HepG2 (cell line): ENCODE measurements at regions not wholly inside any gene's neighbourhood (a gene's known extent, or its start where the extent isn't known, plus 50 kb on each side); places are given as distances from the start of the nearest gene placed in this dataset.

Experiments used
- ATAC-seq: fragments of 200-7000 bp; cut with Tn5 transposase; 3 replicates; pipeline ENCODE4 v1.9.1; 2020; ENCODE audit warnings: mild to moderate bottlenecking, moderate library complexity
- BruUV-seq: library from RNA; stranded (reverse); fragments of 400-500 nt; replicated peaks from 2 replicates; lab custom pipeline; 2021; lab: Mats Ljungman, UMichigan
- CTCF ChIA-PET: fragments of 300-600 bp; formaldehyde crosslinking; extraction: SDS; loops from one replicate; lab custom pipeline; 2021; ENCODE audit warnings: low total read pairs, inconsistent platforms, low intra/inter-chr PET ratio; lab: Yijun Ruan, JAX
- POLR2A ChIA-PET: fragments of 350-600 bp; sonication (Branson Sonifier 250); formaldehyde crosslinking; loops from one replicate; lab custom pipeline; 2020; ENCODE audit warnings: antibody characterized with exemption, inconsistent platforms; lab: Yijun Ruan, JAX
- DNase-seq: peaks from one replicate; pipeline ENCODE4 v3.0.0-alpha.2; 2015; ENCODE audit warnings: low spot score
- FAIRE-seq: peaks from 3 replicates; lab custom pipeline; 2011; peaks lifted over from hg19 to GRCh38; lab: Jason Lieb, UNC
- H2AFZ ChIP-seq: one replicate; pipeline ENCODE4 v1.6.1; 2011; ENCODE audit warnings: low read length, inconsistent platforms
- H3K27ac ChIP-seq: fragments of 300-600 bp; 3 replicates; pipeline ENCODE4 v1.8.0; 2011; ENCODE audit warnings: mixed run types, mild to moderate bottlenecking, mixed read lengths, low read length, inconsistent platforms; ENCODE audit not compliant: insufficient read depth; ENCODE audit errors: extremely low read length
- H3K27me3 ChIP-seq, 2 experiments: fragments of 200-600 bp in 1 of 2; 2 replicates in 1 of 2; 3 replicates in 1 of 2; pipeline versions ENCODE4 v1.6.0 to v1.8.0; 2011; ENCODE audit warnings: low read length in 2 of 2, mild to moderate bottlenecking in 2 of 2, moderate library complexity in 2 of 2, inconsistent platforms in 1 of 2; ENCODE audit not compliant: insufficient read depth in 2 of 2, control insufficient read depth in 1 of 2
- H3K36me3 ChIP-seq, 2 experiments: fragments of 200-600 bp in 1 of 2; replicated peaks in 1 of 2; 2 replicates in 1 of 2; 3 replicates in 1 of 2; pipeline versions ENCODE4 v1.5.1 to v1.8.0; 2011; ENCODE audit warnings: low read length in 2 of 2, inconsistent platforms in 1 of 2; ENCODE audit not compliant: insufficient read depth in 2 of 2, control insufficient read depth in 1 of 2
- H3K4me1 ChIP-seq: 2 replicates; pipeline ENCODE4 v1.5.1; 2012; ENCODE audit warnings: low read length, inconsistent platforms; ENCODE audit not compliant: insufficient read depth
- H3K4me2 ChIP-seq: 2 replicates; pipeline ENCODE4 v1.6.0; 2011; ENCODE audit warnings: low read depth, low read length, inconsistent platforms
- H3K4me3 ChIP-seq, 3 experiments: fragments of 200-600 bp in 1 of 3; sonication (generic), shearing (Covaris generic) in 1 of 3; replicated peaks in 1 of 3; 2 replicates each; pipeline ENCODE4 v1.5.1; 2011 to 2016; ENCODE audit warnings: low read length in 3 of 3, inconsistent platforms in 2 of 3, low read depth in 2 of 3, mild to moderate bottlenecking in 2 of 3, control low read depth in 1 of 3, mixed read lengths in 1 of 3; ENCODE audit not compliant: insufficient read depth in 1 of 3
- H3K79me2 ChIP-seq: one replicate; pipeline ENCODE4 v1.6.1; 2011; ENCODE audit warnings: low read length, inconsistent platforms; ENCODE audit not compliant: insufficient read depth
- H3K9ac ChIP-seq: 2 replicates; pipeline ENCODE4 v1.6.0; 2011; ENCODE audit warnings: mild to moderate bottlenecking, low read depth, low read length, inconsistent platforms; ENCODE audit not compliant: insufficient read depth
- H3K9me3 ChIP-seq: 2 replicates; pipeline ENCODE4 v1.5.1; 2012; ENCODE audit warnings: mild to moderate bottlenecking, low read length
- H4K20me1 ChIP-seq: 2 replicates; pipeline ENCODE4 v1.6.0; 2011; ENCODE audit warnings: inconsistent platforms, mild to moderate bottlenecking, low read length, moderate library complexity; ENCODE audit not compliant: insufficient read depth
- DNMT1 ChIP-seq: sonication (generic); formaldehyde crosslinking; IDR thresholded peaks from 2 replicates; pipeline ENCODE4 v1.5.1; 2020; ENCODE audit warnings: mild to moderate bottlenecking, missing genetic modification reagents
- HMGA1 ChIP-seq: sonication (generic); formaldehyde crosslinking; conservative IDR thresholded peaks from 2 replicates; pipeline ENCODE4 v1.4.0; 2020; ENCODE audit warnings: missing genetic modification reagents
- RNF2 ChIP-seq: fragments of 450-650 bp; conservative IDR thresholded peaks from 2 replicates; pipeline ENCODE4 v1.6.1; 2016; ENCODE audit warnings: low read depth
- SP4 ChIP-seq: sonication (generic); formaldehyde crosslinking; IDR thresholded peaks from 2 replicates; pipeline ENCODE4 v1.8.1; 2023; ENCODE audit warnings: mild to moderate bottlenecking, missing genetic modification reagents
- ZNF367 ChIP-seq: sonication (generic); formaldehyde crosslinking; IDR thresholded peaks from 2 replicates; pipeline ENCODE4 v1.4.0; 2020; ENCODE audit warnings: missing genetic modification reagents, borderline replicate concordance
- ZNF382 ChIP-seq: sonication (generic); formaldehyde crosslinking; IDR thresholded peaks from 2 replicates; pipeline ENCODE4 v1.5.0; 2020; ENCODE audit warnings: missing genetic modification reagents, mild to moderate bottlenecking, borderline replicate concordance
- WGBS: methylation state at CpG from one replicate; pipeline ENCODE4 v1.1.6; 2017; ENCODE audit warnings: low lambda C conversion rate; 5-methylcytosine and 5-hydroxymethylcytosine counted together
- in situ Hi-C: cut with HindIII; loops from 2 replicates; pipeline ENCODE4 v1.10.0; 2017; ENCODE audit warnings: low pct_unique_long_range_greater_than_20kb; ENCODE audit not compliant: extremely low pct_ligation_motif_present
- intact Hi-C: fragments of 100-400 bp; cut with micrococcal nuclease; formaldehyde crosslinking; loops from one replicate; pipeline ENCODE4 v1.10.0; 2022; ENCODE audit not compliant: unreplicated experiment
- TF ChIP-seq, protein P1 (sequence below): sonication (generic); formaldehyde crosslinking; IDR thresholded peaks from 2 replicates; pipeline ENCODE4 v1.8.1; 2023; ENCODE audit warnings: mild to moderate bottlenecking, missing genetic modification reagents
- TF ChIP-seq, protein P2 (sequence below), 2 experiments: fragments of 450-650 bp in 1 of 2; sonication (generic) in 1 of 2; formaldehyde crosslinking in 1 of 2; IDR thresholded peaks; 2 replicates each; pipeline versions ENCODE4 v1.6.1 to v1.8.0; 2016 to 2022; ENCODE audit warnings: antibody characterized with exemption in 1 of 2, mild to moderate bottlenecking in 1 of 2, missing genetic modification reagents in 1 of 2

DNA sequence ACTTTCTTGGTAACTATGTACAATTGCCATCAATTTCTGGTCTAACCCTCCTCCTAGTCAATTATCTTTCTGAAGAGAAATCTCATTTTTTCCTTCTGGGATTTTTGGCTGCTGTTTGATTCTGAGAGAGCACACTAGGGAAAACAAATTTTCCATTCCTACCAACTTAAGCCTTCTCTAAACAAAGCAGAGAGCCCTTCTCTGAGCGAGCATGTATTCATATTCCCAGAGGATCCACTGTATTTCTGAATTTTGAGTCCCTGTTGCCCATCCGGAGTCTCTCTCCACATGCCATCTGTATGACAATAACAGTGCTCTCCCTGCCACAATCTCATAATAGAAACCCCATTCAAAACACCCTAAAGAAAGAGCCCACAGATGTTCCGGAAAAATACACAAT is 78.5 kb downstream of the MAIP1 start:
- no peak overlapping the region for H3K27ac ChIP-seq
- H3K9ac ChIP-seq = no peak overlapping the region
- H3K4me3 ChIP-seq = no peak overlapping the region
- WGBS = 33% methylated on average over 3 of the region's 3 CpGs
- ChIA-PET CTCF (no interaction called here), POLR2A (no interaction called here)
- H3K79me2 ChIP-seq = no peaks in the 10 kb centered on the region
- H4K20me1 ChIP-seq = no peaks in the 10 kb centered on the region
- in situ Hi-C loops = no loop called here
- H3K4me1 ChIP-seq = no peaks in the 10 kb centered on the region
- intact Hi-C loops = no loop called here
- no TSS peak for BruUV-seq
- no peak for ATAC-seq
- no peak overlapping the region for H2AFZ ChIP-seq
- no peak for DNase-seq
- H3K27me3 ChIP-seq = peaks cover 0 to 3% of the 10 kb centered on the region in 2 experiments; a peak in 1 of 5 replicates
- H3K36me3 ChIP-seq = no peaks in the 10 kb centered on the region
- no peaks in the 10 kb centered on the region for H3K9me3 ChIP-seq
- H3K4me2 ChIP-seq = no peak overlapping the region
- TF ChIP-seq DNMT1 (CRISPR knock-in tag) = no peak
- TF ChIP-seq SP4 (CRISPR knock-in tag) = no peak
- TF ChIP-seq, protein P1, sequence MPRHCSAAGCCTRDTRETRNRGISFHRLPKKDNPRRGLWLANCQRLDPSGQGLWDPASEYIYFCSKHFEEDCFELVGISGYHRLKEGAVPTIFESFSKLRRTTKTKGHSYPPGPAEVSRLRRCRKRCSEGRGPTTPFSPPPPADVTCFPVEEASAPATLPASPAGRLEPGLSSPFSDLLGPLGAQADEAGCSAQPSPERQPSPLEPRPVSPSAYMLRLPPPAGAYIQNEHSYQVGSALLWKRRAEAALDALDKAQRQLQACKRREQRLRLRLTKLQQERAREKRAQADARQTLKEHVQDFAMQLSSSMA (CRISPR knock-in tag) = no peak
- no peak for TF ChIP-seq HMGA1 (CRISPR knock-in tag)
- TF ChIP-seq ZNF367 (CRISPR knock-in tag) = no peak
- TF ChIP-seq RNF2 = no peak
- no peak for TF ChIP-seq ZNF382 (CRISPR knock-in tag)
- no peak for FAIRE-seq

DNA sequence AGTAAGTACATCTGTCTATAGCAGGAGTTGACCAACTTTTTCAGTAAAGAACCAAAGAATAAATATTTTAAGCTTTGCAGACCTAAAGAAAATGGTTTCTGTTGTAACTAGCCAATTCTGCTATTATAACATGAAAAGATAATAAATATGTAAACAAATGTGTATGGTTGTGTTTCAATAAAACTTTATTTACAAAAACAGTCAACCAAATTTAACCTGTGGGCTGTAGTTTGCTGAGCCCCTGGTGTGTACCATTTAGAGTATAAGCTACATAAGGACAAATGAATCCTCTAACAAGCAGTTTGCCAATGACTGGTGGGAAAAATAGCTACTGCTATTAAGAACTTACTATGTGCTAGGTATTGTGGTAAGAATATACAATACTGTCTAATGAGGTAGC is 79.4 kb downstream of the MAIP1 start:
- POLR2A ChIA-PET = no interaction called here
- Histone ChIP-seq H3K4me1 (no peaks in the 10 kb centered on the region), H2AFZ (no peak overlapping the region), H3K79me2 (no peaks in the 10 kb centered on the region), H3K27me3 (peaks cover 0 to 3% of the 10 kb centered on the region in 2 experiments; a peak in 2 of 5 replicates), H3K9me3 (no peaks in the 10 kb centered on the region), H3K9ac (no peak overlapping the region), H3K36me3 (no peaks in the 10 kb centered on the region), H3K4me2 (no peak overlapping the region), H3K4me3 (no peak overlapping the region), H4K20me1 (no peaks in the 10 kb centered on the region), H3K27ac (no peak overlapping the region)
- no peak for DNase-seq
- intact Hi-C loops (no loop called here), in situ Hi-C loops (no loop called here)
- FAIRE-seq = no peak
- BruUV-seq = no TSS peak
- no peak for ATAC-seq
- CTCF ChIA-PET = no interaction called here
- TF ChIP-seq, protein P2, sequence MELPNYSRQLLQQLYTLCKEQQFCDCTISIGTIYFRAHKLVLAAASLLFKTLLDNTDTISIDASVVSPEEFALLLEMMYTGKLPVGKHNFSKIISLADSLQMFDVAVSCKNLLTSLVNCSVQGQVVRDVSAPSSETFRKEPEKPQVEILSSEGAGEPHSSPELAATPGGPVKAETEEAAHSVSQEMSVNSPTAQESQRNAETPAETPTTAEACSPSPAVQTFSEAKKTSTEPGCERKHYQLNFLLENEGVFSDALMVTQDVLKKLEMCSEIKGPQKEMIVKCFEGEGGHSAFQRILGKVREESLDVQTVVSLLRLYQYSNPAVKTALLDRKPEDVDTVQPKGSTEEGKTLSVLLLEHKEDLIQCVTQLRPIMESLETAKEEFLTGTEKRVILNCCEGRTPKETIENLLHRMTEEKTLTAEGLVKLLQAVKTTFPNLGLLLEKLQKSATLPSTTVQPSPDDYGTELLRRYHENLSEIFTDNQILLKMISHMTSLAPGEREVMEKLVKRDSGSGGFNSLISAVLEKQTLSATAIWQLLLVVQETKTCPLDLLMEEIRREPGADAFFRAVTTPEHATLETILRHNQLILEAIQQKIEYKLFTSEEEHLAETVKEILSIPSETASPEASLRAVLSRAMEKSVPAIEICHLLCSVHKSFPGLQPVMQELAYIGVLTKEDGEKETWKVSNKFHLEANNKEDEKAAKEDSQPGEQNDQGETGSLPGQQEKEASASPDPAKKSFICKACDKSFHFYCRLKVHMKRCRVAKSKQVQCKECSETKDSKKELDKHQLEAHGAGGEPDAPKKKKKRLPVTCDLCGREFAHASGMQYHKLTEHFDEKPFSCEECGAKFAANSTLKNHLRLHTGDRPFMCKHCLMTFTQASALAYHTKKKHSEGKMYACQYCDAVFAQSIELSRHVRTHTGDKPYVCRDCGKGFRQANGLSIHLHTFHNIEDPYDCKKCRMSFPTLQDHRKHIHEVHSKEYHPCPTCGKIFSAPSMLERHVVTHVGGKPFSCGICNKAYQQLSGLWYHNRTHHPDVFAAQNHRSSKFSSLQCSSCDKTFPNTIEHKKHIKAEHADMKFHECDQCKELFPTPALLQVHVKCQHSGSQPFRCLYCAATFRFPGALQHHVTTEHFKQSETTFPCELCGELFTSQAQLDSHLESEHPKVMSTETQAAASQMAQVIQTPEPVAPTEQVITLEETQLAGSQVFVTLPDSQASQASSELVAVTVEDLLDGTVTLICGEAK (IDR thresholded peaks at IDR 0.05) = peak; percentile 43; the same call in 1 of the 2 replicates
- TF ChIP-seq, protein P2 (CRISPR knock-in tag; IDR thresholded peaks at IDR 0.05) = no peak; the same call in 1 of the 2 replicates
